Activated T-helper 9 cell treated with anti-CD3 and anti-CD28 coated beads, Interleukin-2, amount 50 U/mL, for 16 hours (primary cell): ENCODE measurements at regions not wholly inside any gene's neighbourhood (a gene's known extent, or its start where the extent isn't known, plus 50 kb on each side); places are given as distances from the start of the nearest gene placed in this dataset.

Source experiments
- DNase-seq: peaks from one replicate; pipeline ENCODE4 v3.0.0-alpha.2; 2020; ENCODE audit warnings: low read depth

- no peak for DNase-seq
These were observed 243.3 kb upstream of the JUN start for GRCh38 chr1:59027177-59027576.

- DNase-seq = no peak
These were observed 244.2 kb upstream of the JUN start for GRCh38 chr1:59028048-59028447.

GRCh38 chr1:59029411-59030167, 245.7 kb upstream of the JUN start:
- DNase-seq = no peak

GRCh38 chr1:59032228-59032627, 248.4 kb upstream of the JUN start:
- DNase-seq = no peak

GRCh38 chr1:59033761-59034160, 249.9 kb upstream of the JUN start:
- no peak for DNase-seq

- no peak for DNase-seq
These were observed 251.1 kb upstream of the JUN start for GRCh38 chr1:59034925-59035324.

- DNase-seq = no peak
These were observed 255.7 kb upstream of the JUN start for GRCh38 chr1:59039551-59039950.

- DNase-seq = no peak
These were observed 256.4 kb upstream of the FGGY start for GRCh38 chr1:59040486-59040885.

GRCh38 chr1:59041646-59042277, 255.1 kb upstream of the FGGY start:
- DNase-seq = no peak

- DNase-seq = no peak
These were observed 253.1 kb upstream of the FGGY start for GRCh38 chr1:59043796-59044195.

- no peak for DNase-seq
These were observed 252.3 kb upstream of the FGGY start for GRCh38 chr1:59044535-59045121.

GRCh38 chr1:59045137-59045536, 251.8 kb upstream of the FGGY start:
- no peak for DNase-seq

- DNase-seq = no peak
These were observed 251.3 kb upstream of the FGGY start for GRCh38 chr1:59045636-59046035.

- DNase-seq = no peak
These were observed 250.8 kb upstream of the FGGY start for GRCh38 chr1:59046134-59046533.

- peak; percentile 5 for DNase-seq
These were observed 250.2 kb upstream of the FGGY start for GRCh38 chr1:59046730-59047157.

GRCh38 chr1:59051007-59051406, 245.9 kb upstream of the FGGY start:
- DNase-seq = no peak

- no peak for DNase-seq
These were observed 244.7 kb upstream of the FGGY start for GRCh38 chr1:59052166-59052590.

- no peak for DNase-seq
These were observed 242.7 kb upstream of the FGGY start for GRCh38 chr1:59054172-59054571.

GRCh38 chr1:59055908-59056719, 240.8 kb upstream of the FGGY start:
- DNase-seq = no peak

- DNase-seq = no peak
These were observed 239.6 kb upstream of the FGGY start for GRCh38 chr1:59057211-59057694.

GRCh38 chr1:59057796-59058195, 239.1 kb upstream of the FGGY start:
- DNase-seq = no peak

GRCh38 chr1:59058665-59059439, 238.0 kb upstream of the FGGY start:
- no peak for DNase-seq
